Thyroid gland (tissue), 4 donors: ENCODE measurements at regions not wholly inside any gene's neighbourhood (a gene's known extent, or its start where the extent isn't known, plus 50 kb on each side); places are given as distances from the start of the nearest gene placed in this dataset.

Experiments
- DNase-seq, 2 donors: peaks; one replicate each; pipeline ENCODE4 v3.0.0-alpha.2; 2019
- H3K27ac ChIP-seq, 3 donors: fragments of 200-600 bp; sonication (generic); 1 replicate in 2 of 3; 2 replicates in 1 of 3; pipeline ENCODE4 v1.5.1; 2016 to 2019; ENCODE audit warnings: mild to moderate bottlenecking in 1 of 3, moderate library complexity in 1 of 3
- H3K27me3 ChIP-seq: fragments of 200-600 bp; sonication (generic); one replicate; pipeline ENCODE4 v1.5.1; 2019
- H3K36me3 ChIP-seq, 2 donors: fragments of 200-600 bp; sonication (generic); one replicate each; pipeline ENCODE4 v1.5.1; 2016 to 2019
- H3K4me1 ChIP-seq, 2 donors: fragments of 200-600 bp; sonication (generic); one replicate each; pipeline ENCODE4 v1.5.1; 2017 to 2019
- H3K4me3 ChIP-seq, 3 donors: fragments of 200-600 bp; sonication (generic); replicated peaks in 1 of 3; 1 replicate in 2 of 3; 2 replicates in 1 of 3; pipeline ENCODE4 v1.5.1; 2016; ENCODE audit warnings: mild to moderate bottlenecking in 1 of 3
- H3K9me3 ChIP-seq: fragments of 200-600 bp; sonication (generic); one replicate; pipeline ENCODE4 v1.5.1; 2017
- CTCF ChIP-seq, 6 experiments: fragments of 200-600 bp in 3 of 6; fragments of 450-650 bp in 3 of 6; sonication (generic) in 3 of 6; IDR thresholded peaks; one replicate each; pipeline ENCODE4 v1.5.1; 2016 to 2019; ENCODE audit warnings: antibody characterized with exemption in 6 of 6, mild to moderate bottlenecking in 2 of 6, inconsistent platforms in 1 of 6, moderate library complexity in 1 of 6
- POLR2A ChIP-seq, 2 donors: fragments of 450-650 bp; IDR thresholded peaks; one replicate each; pipeline ENCODE4 v1.6.1; 2017; ENCODE audit warnings: antibody characterized with exemption in 2 of 2, mild to moderate bottlenecking in 2 of 2, moderate library complexity in 1 of 2
- whole genome bisulfite sequencing, 2 donors: methylation state at CpG; one replicate each; pipeline ENCODE4 v1.1.5; 2017; 5-methylcytosine and 5-hydroxymethylcytosine counted together
- intact Hi-C: fragments of 100-400 bp; cut with DNase I; formaldehyde crosslinking; loops from one replicate; pipeline ENCODE4 v1.15.1; 2023

- H3K36me3 ChIP-seq, result no peaks in the 10 kb centered on the region
- no peak overlapping the region for H3K4me3 ChIP-seq
- intact Hi-C loops, result no loop called here
- H3K27me3 ChIP-seq, result no peaks in the 10 kb centered on the region
- H3K9me3 ChIP-seq, result no peaks in the 10 kb centered on the region
- TF ChIP-seq POLR2A (IDR thresholded peaks at IDR 0.05), result no peak
- no peak overlapping the region for H3K27ac ChIP-seq
- H3K4me1 ChIP-seq, result no peaks in the 10 kb centered on the region
- DNase-seq, result no peak
Measured at GRCh38 chr21:24945910-24946309, 661.4 kb downstream of the MRPL39 start.

GRCh38 chr21:24941316-24942185 is 665.7 kb downstream of the MRPL39 start:
- Histone ChIP-seq H3K4me3 (no peak overlapping the region), H3K4me1 (no peaks in the 10 kb centered on the region), H3K9me3 (no peaks in the 10 kb centered on the region), H3K36me3 (no peaks in the 10 kb centered on the region), H3K27ac (no peak overlapping the region), H3K27me3 (no peaks in the 10 kb centered on the region)
- 49 to 65% methylated on average over 4 of the region's 4 CpGs for WGBS, 2 donors
- no peak for DNase-seq
- intact Hi-C loops, result no loop called here
- TF ChIP-seq POLR2A (IDR thresholded peaks at IDR 0.05) (no peak), CTCF (IDR thresholded peaks at IDR 0.05) (no peak)

- TF ChIP-seq CTCF (IDR thresholded peaks at IDR 0.05) (no peak), POLR2A (IDR thresholded peaks at IDR 0.05) (no peak)
- H3K9me3 ChIP-seq, result no peaks in the 10 kb centered on the region
- intact Hi-C loops, result no loop called here
- WGBS, 2 donors, result 83 to 94% methylated on average over 1 of the region's 1 CpG
- no peak overlapping the region for H3K27ac ChIP-seq
- no peaks in the 10 kb centered on the region for H3K36me3 ChIP-seq
- no peaks in the 10 kb centered on the region for H3K4me1 ChIP-seq
- no peak overlapping the region for H3K4me3 ChIP-seq
- H3K27me3 ChIP-seq, result no peaks in the 10 kb centered on the region
- DNase-seq, result no peak
Measured at GRCh38 chr21:24939291-24939690, 668.0 kb downstream of the MRPL39 start.

DNA sequence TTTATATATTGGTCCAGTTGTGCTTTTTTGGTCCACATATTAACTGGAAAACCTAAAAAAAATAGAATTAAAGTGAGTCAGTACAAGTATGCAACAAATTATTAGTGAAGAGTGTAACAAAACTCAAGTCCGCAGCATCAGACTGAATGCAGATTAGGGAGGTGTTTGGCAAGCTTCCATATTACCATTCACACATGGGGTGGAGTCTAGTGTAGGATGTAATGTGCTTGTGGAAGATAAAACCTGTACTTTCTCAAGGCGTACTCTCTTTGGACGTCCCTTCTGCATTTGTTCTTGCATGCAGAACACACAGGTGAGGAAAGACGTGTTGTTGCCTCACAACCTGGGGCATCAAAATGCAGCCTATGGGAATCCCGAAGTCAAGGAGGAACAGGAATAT is 668.7 kb downstream of the MRPL39 start:
- no peak overlapping the region for H3K4me3 ChIP-seq
- no peak for TF ChIP-seq POLR2A (IDR thresholded peaks at IDR 0.05)
- TF ChIP-seq CTCF (IDR thresholded peaks at IDR 0.05), result no peak
- no peak overlapping the region for H3K27ac ChIP-seq
- H3K27me3 ChIP-seq, result no peaks in the 10 kb centered on the region
- intact Hi-C loops, result no loop called here
- WGBS, 2 donors, result 89 to 90% methylated on average over 5 of the region's 5 CpGs
- no peaks in the 10 kb centered on the region for H3K36me3 ChIP-seq
- H3K9me3 ChIP-seq, result no peaks in the 10 kb centered on the region
- H3K4me1 ChIP-seq, result no peaks in the 10 kb centered on the region
- DNase-seq, result no peak

- no peaks in the 10 kb centered on the region for H3K4me1 ChIP-seq
- DNase-seq, result no peak
- 78 to 86% methylated on average over 2 of the region's 2 CpGs for WGBS, 2 donors
- no peaks in the 10 kb centered on the region for H3K36me3 ChIP-seq
- H3K27ac ChIP-seq, result no peak overlapping the region
- H3K27me3 ChIP-seq, result no peaks in the 10 kb centered on the region
- intact Hi-C loops, result no loop called here
- no peaks in the 10 kb centered on the region for H3K9me3 ChIP-seq
- H3K4me3 ChIP-seq, result no peak overlapping the region
- TF ChIP-seq POLR2A (IDR thresholded peaks at IDR 0.05) (no peak), CTCF (IDR thresholded peaks at IDR 0.05) (no peak)
Measured at GRCh38 chr21:24935991-24936390, 671.3 kb downstream of the MRPL39 start.
